ENCODE measurements at regions not wholly inside any gene's neighbourhood (a gene's known extent, or its start where the extent isn't known, plus 50 kb on each side); places are given as distances from the start of the nearest gene placed in this dataset.
"Not testable (repeated sequence)": the region's sequence is repeated elsewhere in the genome, so short reads cannot be mapped to it uniquely, and the experiment has no call there.

DNA sequence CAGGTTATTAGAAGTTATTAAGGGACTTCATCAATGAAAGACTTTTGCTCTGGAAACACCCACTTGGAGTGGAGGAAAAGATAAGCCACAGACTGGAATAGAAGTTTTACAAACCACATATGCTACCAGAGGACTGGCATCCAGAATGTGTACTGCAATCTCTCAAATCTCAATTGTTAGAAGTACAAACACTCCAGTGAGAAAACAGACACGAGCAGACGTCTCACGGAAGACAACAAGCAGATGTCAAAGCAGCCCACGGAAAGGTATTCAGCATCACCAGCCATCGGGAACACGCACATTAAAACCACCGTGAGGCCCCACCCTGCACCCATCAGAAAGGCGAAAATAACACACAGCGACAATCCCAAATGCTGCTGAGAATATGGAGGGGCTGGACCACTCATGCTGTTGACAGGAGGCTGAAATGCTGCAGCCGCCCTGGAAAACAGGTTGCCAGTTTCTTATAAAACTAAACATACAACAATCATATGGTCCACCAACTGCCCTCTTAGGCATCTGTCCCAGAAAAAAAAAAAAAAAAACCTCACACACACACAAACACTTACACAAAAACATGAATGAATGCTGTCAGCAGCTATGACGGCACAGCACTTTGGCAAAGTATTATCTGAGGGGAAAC, 131.9 kb upstream of the SFSWAP start:
- DNase-seq (ENCODE audit: low read depth) = no peak

DNA sequence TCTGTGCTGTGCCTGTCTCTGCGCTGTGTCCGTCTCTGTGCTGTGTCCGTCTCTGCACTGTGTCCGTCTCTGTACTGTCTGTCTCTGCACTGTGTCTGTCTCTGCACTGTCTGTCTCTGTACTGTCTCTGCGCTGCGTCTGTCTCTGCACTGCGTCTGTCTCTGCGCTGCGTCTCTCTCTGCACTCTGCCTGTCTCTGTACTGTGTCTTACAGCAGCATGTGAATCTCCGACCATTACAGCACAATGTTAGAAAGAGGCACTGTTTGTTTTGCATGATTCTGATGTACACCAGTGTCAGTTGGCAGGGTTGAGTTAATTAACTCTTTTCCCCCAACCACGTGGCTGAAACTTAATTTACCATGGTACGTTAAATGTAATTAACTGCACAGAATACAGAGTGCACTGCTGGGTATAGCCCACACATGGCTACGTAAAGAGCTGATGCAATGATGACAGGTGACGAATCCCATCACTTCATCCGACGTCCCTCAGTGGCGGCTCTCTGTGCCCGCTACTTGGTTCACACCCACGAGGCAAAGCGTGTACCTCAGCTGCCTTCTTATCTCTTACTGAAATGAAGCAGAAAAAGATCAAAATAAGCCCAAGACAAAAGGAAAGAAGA, 127.7 kb upstream of the SFSWAP start:
- DNase-seq (ENCODE audit: low read depth) = no peak

DNA sequence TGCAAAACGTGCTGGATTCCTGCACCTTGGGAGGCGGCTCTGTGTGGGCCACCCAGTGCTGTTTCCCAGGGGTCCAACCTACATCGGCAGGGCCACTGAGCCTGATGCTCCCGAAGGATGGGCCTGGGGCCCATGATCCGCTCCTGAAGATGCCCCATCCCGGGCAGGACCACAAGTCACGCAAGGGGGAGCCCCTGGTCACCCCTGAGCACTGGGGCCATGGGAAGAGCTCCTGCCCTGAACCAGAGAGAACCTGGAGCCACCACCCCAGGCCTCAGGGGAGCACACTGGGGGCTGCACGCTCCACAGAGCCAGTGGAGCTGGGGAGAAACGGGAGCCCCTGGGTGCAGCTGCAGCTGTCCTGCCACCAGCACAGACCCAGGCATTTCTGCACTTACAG, 124.6 kb upstream of the SFSWAP start:
- no peak for DNase-seq (ENCODE audit: low read depth)

DNA sequence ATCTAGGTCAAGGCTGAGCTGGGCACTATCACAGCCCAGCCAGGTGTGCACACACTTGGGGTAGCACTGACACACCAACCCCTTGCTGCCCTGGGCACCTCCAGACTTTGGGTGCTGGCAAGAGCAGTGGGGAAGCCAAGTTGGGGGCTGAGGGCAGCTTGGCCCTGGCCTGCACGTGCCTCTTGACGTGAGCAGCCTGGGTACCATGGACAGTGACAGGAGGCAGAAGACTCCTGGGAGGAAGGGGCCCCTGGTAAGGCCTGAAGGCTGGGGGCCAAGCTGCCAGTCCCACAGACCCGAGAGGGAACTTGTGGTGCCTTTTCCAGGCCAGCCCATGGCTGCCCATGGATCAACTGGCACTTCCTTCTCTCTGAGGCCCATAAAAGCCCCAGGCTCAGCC, 124.1 kb upstream of the SFSWAP start:
- no peak for DNase-seq (ENCODE audit: low read depth)

DNA sequence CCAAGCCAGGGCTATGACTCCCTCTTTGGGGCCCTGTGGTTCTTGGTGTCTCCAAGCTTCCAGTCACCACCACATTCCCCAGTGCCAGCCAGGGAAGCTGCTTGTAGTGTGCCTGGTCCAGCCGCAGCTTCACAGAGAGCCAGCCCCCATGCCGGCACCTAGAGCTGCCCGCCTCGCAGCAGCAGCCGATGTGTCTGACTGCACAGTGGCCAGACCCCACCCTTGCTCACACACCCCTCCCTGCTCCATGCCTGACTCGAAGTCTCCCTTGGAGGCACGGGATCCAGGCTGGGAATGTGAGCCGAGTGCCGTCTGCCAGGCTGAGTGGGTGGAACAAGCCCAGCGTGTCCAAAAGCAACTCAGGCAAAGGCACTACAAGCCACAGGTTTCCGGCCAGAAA, 123.3 kb upstream of the SFSWAP start:
- DNase-seq (ENCODE audit: low read depth) = no peak

DNA sequence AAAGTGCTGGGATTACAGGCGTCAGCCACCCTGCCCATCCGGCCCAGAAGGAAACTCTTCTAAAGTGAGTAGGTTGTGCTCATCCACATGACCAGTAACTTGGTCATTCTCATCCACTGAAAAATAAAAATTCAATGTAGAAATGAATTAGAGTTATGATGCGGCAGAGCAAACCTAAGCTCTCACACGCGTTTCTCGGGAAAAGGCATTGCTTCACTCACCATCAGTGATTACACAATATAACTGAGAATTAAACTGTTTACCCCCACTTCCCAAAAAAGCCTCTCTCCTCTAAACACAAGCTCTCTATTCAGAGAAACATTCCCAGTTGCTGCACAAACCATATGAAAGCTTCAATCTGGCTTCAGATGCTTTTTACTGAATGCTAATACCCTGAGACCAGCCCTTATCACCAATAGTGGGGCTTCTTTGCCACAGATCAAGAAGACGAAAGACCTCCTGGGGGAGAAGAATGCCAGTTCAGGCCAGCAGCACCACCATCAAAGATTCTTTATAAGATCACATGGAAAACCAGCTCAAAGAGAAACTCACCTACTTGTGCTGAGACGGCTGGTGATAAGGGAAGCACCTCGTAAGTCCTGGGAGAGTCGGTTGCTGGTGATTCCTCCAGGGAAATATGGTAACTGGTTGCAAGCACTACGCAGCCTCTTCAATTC, 121.5 kb upstream of the SFSWAP start:
- no peak for DNase-seq (ENCODE audit: low read depth)

DNA sequence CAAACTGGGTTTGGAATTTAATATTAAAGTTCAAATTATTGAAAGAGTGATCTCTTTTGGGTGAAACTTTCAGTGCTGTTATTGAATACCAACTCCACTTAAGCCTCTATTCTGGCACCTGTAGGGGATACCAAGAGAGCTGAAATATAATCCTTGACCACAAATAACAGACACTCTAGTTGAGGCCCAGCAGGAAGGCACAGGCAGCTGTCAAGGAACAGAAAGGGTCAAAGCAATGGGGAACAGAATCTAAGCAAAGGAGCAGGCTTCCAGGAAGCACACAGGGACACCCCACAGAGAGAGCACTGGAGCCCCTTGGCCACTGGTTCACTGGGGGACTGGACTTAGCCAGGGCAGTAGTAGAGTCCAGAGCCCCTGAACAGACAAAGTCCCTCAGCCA, 120.9 kb upstream of the SFSWAP start:
- no peak for DNase-seq (ENCODE audit: low read depth)

DNA sequence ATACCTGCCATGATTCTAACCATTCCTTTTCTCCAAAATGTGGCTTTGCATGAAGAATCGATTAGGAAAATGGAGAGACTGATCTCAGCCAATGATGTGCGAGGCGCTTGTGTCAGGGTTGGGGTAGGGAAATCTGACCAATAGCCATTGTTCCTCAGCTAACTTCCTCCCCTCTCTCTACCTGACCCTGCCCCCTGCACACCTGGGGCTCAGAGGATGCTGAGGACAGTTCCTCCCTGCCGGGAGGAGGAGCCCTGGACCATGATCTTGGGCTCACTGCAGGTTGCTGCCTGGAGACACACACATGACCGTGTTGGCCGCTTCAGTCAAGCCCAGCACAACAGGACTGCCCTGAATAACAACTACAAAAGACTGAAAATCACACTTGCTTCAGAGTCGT, 119.8 kb upstream of the SFSWAP start:
- DNase-seq (ENCODE audit: low read depth) = no peak

DNA sequence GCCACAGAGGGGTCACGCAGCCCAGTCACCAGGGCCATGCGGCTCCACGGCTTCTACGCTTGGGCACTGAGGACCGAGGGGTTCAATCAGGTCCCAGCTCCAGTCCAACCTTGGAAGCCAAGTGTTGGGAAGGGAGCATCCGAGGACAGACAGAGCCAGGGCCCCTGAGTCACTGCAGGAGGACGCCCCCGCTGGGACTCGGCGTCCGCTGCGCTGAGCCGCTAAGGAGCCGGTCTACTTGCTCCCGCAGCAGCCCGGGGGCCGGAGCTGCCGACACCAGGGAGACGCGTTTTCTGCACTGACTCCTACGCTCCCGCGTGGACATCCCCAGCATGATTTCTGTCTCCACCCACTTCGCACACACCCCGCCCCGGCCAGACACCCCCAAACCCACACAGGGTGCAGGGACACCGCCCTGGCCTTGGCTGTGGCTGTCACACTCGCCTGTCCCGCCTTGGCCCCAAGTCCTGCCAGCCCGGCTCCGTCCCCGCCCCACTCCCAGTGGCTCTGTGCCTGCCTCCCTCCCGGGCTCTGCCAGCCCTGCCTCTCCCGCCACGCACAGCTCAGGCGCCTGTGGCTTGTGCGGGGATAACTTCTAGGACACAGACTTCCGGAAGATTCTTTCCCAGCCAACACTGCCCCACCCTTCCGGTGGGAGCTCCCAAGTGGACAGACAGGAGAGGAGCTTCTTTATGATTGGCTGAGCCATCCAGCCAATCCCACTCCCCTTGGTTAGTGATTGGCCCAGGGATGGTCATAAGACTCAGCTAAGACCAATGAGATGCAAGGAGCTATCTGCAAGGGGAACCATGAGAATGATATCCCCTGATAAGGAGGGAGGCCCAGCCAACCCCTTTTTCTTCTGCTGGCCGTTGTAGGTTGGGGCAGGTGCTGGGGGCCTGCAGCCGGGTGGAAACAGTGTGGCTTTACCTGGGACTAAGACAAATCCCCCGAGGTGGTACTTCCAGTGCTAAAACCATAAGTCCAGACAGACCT, 118.9 kb upstream of the SFSWAP start:
- DNase-seq (ENCODE audit: low read depth) = no peak

DNA sequence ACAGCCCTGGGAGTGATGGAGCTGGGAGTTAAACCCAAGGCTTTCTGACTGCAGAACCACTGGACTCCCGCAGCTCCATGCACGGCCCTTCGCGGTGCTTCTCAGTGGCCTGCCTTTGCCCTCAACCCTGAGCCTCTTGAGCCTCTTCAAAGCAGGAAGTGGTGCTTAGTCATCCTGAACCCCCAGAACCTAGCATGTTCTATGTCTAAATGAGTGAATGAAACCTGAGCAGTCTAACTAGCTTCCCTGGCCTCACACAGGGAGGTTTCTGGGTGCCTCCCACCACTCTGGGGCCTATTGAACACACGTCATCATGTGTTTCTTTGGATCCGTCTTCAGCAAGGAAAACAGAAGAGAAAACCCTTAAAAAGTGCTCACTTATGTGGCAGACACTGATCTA, 117.9 kb upstream of the SFSWAP start:
- no peak for DNase-seq (ENCODE audit: low read depth)

DNA sequence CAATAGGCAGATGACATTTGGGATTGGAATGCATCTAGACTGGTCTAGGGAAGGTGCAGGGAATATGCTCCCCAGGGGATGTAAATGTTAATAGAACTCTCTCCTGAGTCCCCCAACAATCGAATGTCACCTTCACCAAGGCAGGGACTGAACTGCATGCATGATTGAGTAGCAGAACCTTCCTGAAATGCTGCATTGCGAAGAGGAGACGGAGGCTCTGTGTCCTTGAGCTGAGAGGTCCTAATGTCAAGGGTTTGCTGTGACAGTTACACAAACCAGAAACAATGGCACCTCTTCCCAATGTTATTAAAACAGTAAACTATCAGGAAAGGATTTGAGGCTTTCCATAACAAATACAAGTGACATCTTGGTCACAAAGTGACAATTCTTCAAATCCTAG, 117.5 kb upstream of the SFSWAP start:
- no peak for DNase-seq (ENCODE audit: low read depth)

DNA sequence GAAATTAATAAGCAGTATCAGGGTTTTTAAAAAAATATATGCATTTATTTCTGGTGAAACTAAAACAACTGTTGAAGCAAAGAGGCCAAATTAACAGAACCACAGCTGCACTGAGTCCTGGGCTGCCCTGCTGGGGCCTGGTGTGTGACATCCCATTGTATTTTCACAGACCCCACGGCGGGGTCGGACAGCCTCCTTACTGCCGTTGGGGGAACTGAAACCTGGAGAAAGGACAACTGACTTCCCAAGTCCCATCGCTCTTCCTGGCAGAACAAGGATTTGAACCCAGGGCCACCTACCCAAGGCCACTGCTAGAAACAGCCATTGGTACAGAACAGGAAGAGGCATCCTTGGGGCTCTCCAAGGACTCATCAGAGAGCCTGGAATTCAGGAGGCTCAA, 114.8 kb upstream of the SFSWAP start:
- DNase-seq (ENCODE audit: low read depth) = no peak

DNA sequence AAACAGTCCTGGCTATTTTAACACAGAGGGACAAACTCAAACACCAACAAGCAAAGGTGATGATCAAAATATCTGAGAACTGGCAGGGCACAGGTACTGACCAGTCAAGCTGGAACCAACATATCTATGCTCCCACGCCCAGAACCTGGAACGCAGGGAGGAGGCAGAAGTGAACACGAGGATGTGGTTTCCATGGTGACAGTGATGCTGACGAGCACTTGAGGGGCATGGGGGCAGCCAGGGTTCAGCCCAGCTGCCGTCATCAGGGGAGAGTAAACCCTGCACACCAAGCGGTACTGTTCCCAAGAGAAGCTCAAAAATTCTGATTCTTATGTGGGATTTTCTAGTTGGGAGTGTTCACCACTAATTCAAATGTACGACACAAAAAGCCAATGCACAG, 113.6 kb upstream of the SFSWAP start:
- no peak for DNase-seq (ENCODE audit: low read depth)

DNA sequence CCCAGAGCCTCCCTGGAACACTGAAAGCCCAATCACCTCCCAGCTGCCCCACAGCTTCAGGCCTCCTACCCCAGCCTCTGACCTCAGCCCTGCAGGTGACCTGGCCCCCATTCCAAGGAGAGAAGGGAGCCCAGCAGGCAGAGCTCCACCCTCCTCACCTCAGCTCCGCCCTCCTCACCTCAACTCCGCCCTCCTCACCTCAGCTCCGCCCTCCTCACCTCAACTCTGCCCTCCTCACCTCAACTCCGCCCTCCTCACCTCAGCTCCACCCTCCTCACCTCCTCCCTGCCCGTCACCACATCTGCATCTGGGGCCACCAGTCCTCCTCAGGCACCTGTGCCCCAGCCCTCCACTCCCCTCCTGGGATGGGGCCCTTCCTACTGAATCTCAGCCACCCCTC, 112.2 kb upstream of the SFSWAP start:
- no peak for DNase-seq (ENCODE audit: low read depth)

DNA sequence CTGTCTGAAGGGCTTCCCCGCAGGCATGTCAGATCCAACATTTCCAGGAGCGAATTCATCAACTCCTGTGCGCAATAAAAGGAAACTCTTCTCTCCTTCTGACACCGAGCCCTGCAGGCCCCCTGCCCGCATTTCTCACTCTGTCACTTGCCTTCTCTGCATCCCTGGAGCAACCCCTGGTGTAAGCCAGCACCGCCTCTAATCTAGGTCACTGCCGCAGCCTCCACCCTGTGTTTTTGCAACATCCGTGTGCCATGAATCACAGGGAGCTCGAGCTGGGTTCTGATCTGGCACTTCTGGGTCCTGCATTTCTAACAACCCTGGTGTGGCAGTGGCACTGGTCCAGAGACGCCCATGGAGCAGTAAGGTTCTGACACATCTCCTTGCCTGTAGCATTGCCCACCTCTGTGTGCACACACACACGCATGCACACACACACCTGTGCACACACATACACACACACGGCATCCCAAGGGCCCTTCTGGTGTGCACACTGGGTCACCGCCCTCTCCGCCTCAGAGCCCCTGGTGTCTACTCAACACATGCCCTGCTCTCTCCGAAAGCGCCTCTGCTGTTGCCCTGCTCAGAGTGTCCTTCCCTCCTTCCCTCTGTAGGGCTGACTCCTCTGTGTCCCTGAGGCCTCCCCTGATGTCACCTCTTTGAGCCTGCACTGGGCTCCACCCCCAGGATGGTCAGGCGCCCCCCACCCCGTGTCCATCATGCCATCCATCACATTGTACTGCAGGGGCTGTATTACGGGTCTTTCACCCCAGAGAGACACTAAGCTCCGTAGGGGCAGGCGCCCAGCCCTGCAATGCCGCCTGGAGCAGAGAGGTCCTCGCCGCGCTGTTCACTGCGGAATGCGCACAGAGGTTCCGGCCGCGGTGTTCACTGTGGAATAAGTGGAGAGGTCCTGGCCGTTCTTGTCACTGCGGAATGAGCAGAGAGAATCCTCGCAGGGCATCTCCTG, 111.4 kb upstream of the SFSWAP start:
- DNase-seq (ENCODE audit: low read depth) = no peak

DNA sequence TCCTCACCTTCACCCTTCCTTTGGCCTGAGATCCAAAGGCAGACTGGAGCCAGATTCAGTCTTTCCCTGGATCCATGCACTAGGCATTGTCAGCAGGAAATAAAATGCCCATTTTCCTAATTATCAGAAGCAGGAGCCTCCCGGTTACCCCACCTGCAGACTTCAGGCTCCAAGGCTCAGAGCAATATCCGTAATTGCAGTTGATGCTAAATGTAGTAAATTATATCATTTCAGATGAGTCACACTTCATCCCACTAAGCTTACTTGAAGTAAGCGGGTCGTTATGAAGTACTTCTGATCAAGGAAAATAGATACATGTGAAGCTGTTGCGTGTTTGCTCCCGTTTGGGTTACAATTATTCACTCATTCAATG, 110.7 kb upstream of the SFSWAP start:
- no peak for DNase-seq (ENCODE audit: low read depth)

DNA sequence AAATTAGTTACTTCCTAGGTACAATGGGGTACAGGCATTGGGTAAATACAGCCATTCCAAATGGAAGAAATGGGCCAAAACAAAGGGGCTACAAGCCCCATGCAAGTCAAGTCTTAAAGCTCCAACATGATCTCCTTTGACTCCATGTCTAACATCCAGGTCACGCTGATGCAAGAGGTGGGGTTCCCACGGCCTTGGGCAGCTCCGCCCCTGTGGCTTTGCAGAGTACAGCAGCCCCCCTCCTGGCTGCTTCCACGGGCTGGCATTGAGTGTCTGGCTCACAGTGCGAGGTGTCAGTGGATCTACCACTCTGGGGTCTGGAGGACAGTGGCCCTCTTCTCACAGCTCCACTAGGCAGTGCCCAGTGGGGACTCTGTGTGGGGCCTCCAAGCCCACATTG, 109.4 kb upstream of the SFSWAP start:
- DNase-seq (ENCODE audit: low read depth) = not testable (repeated sequence)

DNA sequence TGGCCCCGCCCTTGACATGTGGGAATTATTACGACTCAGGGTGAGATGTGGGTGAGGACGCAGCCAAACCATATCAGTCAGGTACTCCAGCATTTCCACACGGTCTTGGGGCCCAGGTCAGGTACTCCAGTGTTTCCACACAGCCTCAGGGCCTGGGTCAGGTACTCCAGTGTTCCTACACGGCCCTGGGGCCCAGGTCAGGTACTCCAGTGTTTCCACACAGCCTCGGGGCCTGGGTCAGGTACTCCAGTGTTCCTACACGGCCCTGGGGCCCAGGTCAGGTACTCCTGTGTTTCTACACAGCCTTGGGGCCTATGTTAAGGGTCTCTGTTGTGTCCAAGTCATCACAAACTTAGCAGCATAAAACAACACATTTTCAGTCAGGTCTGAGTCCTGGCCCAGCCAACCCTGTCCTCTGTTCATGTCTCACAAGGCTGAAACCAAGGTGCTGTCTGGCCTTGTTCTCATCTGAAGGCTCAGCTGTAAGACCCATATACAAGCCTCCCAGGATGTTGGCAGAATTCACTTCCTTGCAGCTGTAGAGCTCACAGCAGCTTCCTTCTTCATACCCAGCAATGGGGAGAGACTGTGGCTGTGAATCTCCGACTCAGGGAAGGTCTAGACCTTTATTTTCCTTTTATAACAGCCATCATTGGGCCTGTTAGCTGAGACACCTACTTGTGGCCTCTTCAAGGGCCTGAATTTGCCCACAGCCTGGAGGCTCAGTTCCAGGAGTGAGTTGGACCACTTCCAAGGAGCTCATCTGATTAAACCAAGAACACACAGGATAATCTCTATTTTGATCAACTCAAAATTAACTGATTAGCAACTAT, 107.6 kb upstream of the SFSWAP start:
- no peak for DNase-seq (ENCODE audit: low read depth)

DNA sequence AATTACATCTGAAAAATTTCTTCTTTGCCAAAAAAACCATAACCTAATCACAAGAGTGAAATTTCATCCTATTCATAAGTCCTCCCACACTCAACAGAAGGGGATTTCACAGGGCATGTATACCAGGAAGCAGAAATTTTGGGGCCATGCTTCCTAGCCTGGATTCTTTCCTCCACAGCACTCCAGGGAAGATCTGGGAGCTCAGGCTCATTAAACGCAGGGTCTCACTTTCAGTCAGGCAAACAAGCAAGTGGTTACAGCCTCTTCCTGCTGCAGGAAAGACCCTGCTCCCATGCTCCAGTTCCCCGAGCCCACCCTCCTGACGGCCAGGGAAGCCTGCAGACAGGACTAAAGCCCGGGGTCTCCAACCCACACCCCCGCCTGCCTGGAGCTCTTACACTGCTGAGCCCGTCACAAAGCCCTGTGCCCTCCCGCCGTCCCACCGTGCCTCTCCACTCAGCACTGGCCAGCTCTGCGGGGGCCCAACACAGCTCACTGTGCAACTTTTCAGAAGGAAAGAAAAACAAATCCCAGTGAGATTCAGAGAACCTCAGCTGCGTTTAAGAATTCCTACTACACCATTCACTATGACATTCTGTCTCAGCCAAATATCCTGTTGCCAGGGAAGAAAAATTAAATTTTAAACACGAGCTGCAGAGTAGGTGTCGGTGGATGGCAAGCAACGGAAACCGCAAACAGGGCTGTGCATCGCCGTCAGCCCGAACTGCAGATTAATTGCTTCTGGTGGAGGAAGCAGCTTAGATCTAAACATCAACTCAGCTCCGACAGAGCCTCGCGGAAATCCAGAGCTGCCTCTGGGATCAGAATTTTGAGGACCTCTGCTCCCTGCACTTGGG, 106.7 kb upstream of the SFSWAP start:
- DNase-seq (ENCODE audit: low read depth) = no peak

DNA sequence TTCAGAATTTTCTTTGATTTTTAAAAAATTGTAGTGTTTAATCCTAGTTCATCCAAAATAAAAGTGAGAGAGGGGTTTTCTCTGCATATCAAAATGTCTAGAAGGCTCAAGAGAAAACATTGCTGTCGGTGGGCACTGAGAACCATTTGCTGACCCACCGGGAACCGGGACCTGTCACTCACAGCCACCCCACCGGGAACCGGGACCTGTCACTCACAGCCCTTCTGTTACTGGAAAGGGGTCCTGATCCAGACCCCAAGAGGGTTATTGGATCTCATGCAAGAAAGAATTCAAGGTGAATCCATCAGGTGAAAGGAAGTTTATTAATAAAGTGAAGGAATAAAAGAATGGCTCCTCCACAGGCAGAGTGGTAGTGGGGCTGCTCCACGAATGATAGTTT, 106.0 kb upstream of the SFSWAP start:
- DNase-seq (ENCODE audit: low read depth) = no peak

Measured in stimulated activated CD8-positive, alpha-beta memory T cell treated with anti-CD3 and anti-CD28 coated beads, Interleukin-12 subunit alpha, Interleukin-12 subunit beta, amount 100 ng/mL, for 4 hours (primary cell).